GM23338 (cell line): ENCODE measurements at regions not wholly inside any gene's neighbourhood (a gene's known extent, or its start where the extent isn't known, plus 50 kb on each side); places are given as distances from the start of the nearest gene placed in this dataset.

Experiments used
- ATAC-seq: fragments of 200-7000 bp; cut with Tn5 transposase; 3 replicates; pipeline ENCODE4 v1.9.1; 2020
- DNase-seq: peaks from one replicate; pipeline ENCODE4 v3.0.0-alpha.2; 2015; ENCODE audit warnings: low spot score
- H2AFZ ChIP-seq: fragments of 200-600 bp; sonication (generic); 2 replicates; pipeline ENCODE4 v1.8.0; 2016; ENCODE audit warnings: antibody characterized with exemption, mild to moderate bottlenecking, moderate library complexity
- H3F3A ChIP-seq: fragments of 200-600 bp; sonication (generic); replicated peaks from 2 replicates; pipeline ENCODE4 v1.8.0; 2017; ENCODE audit warnings: antibody characterized with exemption, mixed run types, low read depth
- H3K27ac ChIP-seq: fragments of 200-600 bp; sonication (generic); 2 replicates; pipeline ENCODE4 v1.6.1; 2016; ENCODE audit warnings: low read depth
- H3K27me3 ChIP-seq: fragments of 200-600 bp; sonication (generic); 2 replicates; pipeline ENCODE4 v1.8.0; 2016; ENCODE audit warnings: mild to moderate bottlenecking, mixed run types, moderate library complexity; ENCODE audit not compliant: insufficient read depth
- H3K36me3 ChIP-seq: fragments of 200-600 bp; sonication (generic); 2 replicates; pipeline ENCODE4 v1.8.0; 2016; ENCODE audit warnings: mild to moderate bottlenecking; ENCODE audit not compliant: insufficient read depth
- H3K4me1 ChIP-seq: fragments of 200-600 bp; sonication (generic); 2 replicates; pipeline ENCODE4 v1.8.0; 2016; ENCODE audit warnings: mild to moderate bottlenecking, moderate library complexity; ENCODE audit not compliant: insufficient read depth
- H3K4me2 ChIP-seq: fragments of 200-600 bp; sonication (generic); 2 replicates; pipeline ENCODE4 v1.7.1; 2017; ENCODE audit warnings: mixed run types
- H3K4me3 ChIP-seq: fragments of 200-600 bp; sonication (generic); 2 replicates; pipeline ENCODE4 v1.6.1; 2016; ENCODE audit warnings: mixed run types
- H3K79me2 ChIP-seq: fragments of 200-600 bp; sonication (generic); replicated peaks from 2 replicates; pipeline ENCODE4 v1.8.0; 2017; ENCODE audit warnings: mild to moderate bottlenecking; ENCODE audit not compliant: insufficient read depth
- H3K9me2 ChIP-seq: fragments of 200-600 bp; sonication (generic); 2 replicates; pipeline ENCODE4 v1.8.0; 2017; ENCODE audit not compliant: insufficient read depth
- H4K20me1 ChIP-seq: fragments of 200-600 bp; sonication (generic); replicated peaks from 2 replicates; pipeline ENCODE4 v1.8.0; 2017; ENCODE audit warnings: mild to moderate bottlenecking; ENCODE audit not compliant: insufficient read depth
- H3K27ac Mint-ChIP-seq: 2 replicates; pipeline ENCODE4 v1.8.0; 2020; ENCODE audit warnings: inconsistent platforms, mild to moderate bottlenecking, moderate library complexity, mixed read lengths
- H3K27me3 Mint-ChIP-seq: 3 replicates; pipeline ENCODE4 v1.8.0; 2022; ENCODE audit warnings: low read depth, mild to moderate bottlenecking, moderate library complexity, mixed read lengths, inconsistent platforms; ENCODE audit not compliant: insufficient read depth, poor library complexity
- H3K36me3 Mint-ChIP-seq: 3 replicates; pipeline ENCODE4 v1.8.0; 2021; ENCODE audit warnings: low read depth, mild to moderate bottlenecking, inconsistent platforms, moderate library complexity, mixed read lengths
- H3K4me1 Mint-ChIP-seq: 3 replicates; pipeline ENCODE4 v1.8.0; 2020; ENCODE audit warnings: mild to moderate bottlenecking, inconsistent platforms, mixed read lengths
- H3K4me3 Mint-ChIP-seq: 3 replicates; pipeline ENCODE4 v1.8.0; 2021; ENCODE audit warnings: moderate library complexity, mild to moderate bottlenecking, inconsistent platforms, mixed read lengths
- H3K9me3 Mint-ChIP-seq: 3 replicates; pipeline ENCODE4 v1.8.0; 2020; ENCODE audit warnings: moderate library complexity, mild to moderate bottlenecking, inconsistent platforms, mixed read lengths
- ETS1 ChIP-seq: IDR thresholded peaks from 2 replicates; pipeline ENCODE4 v1.6.1; 2016; ENCODE audit warnings: antibody characterized with exemption
- EZH2phosphoT487 ChIP-seq: fragments of 200-600 bp; sonication (generic); IDR thresholded peaks from one replicate; pipeline ENCODE4 v1.8.1; 2018; ENCODE audit warnings: antibody characterized with exemption; ENCODE audit not compliant: unreplicated experiment
- JUNB ChIP-seq: IDR thresholded peaks from one replicate; pipeline ENCODE4 v1.6.1; 2016; ENCODE audit warnings: antibody characterized with exemption; ENCODE audit not compliant: unreplicated experiment
- POLR2AphosphoS5 ChIP-seq: IDR thresholded peaks from 2 replicates; pipeline ENCODE4 v1.6.1; 2016; ENCODE audit warnings: antibody characterized with exemption, low read depth
- REST ChIP-seq: IDR thresholded peaks from one replicate; pipeline ENCODE4 v1.6.1; 2018; ENCODE audit warnings: antibody characterized with exemption; ENCODE audit not compliant: unreplicated experiment
- STAT1 ChIP-seq: IDR thresholded peaks from one replicate; pipeline ENCODE4 v1.6.1; 2016; ENCODE audit warnings: antibody characterized with exemption; ENCODE audit not compliant: unreplicated experiment
- ZNF331 ChIP-seq: fragments of 250-450 bp; sonication (Bioruptor Pico); IDR thresholded peaks from 2 replicates; pipeline ENCODE4 v1.5.0; 2020; ENCODE audit warnings: low read depth, mild to moderate bottlenecking, moderate library complexity
- TF ChIP-seq, protein P1 (sequence below): fragments of 250-450 bp; sonication (Bioruptor Pico); IDR thresholded peaks from 2 replicates; pipeline ENCODE4 v1.5.0; 2020; ENCODE audit warnings: mild to moderate bottlenecking, moderate library complexity

DNA sequence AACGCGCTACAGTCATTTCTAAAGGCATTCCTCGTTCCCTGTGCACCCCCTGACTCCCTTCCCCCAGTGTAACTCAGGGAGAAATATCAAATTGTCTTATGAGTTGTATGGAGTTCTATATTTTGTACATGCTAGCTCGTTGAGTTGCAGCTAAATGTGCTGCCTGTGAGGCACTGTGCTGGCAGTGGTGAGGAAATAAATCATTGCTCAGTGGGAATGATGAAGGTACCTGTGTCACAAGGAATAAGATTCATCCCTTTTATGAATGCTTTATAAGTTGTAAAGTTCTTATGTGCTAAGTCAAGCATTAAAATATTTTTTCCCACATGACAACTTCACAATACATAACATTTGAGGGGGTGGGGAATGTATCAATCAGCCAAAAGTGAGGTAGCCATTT lies 939.6 kb upstream of the CRIM1 start:
- Mint-ChIP-seq H3K4me3 (no peak overlapping the region), H3K27ac (no peak overlapping the region), H3K4me1 (peaks cover 6% of the 10 kb centered on the region), H3K9me3 (peaks cover 5% of the 10 kb centered on the region; the same call in 1 of the 3 replicates), H3K27me3 (no peaks in the 10 kb centered on the region), H3K36me3 (no peaks in the 10 kb centered on the region)
- Histone ChIP-seq H3F3A (no peaks in the 10 kb centered on the region), H3K4me2 (no peak overlapping the region), H3K4me3 (no peak overlapping the region), H2AFZ (peak overlapping the region; percentile 80), H3K79me2 (no peaks in the 10 kb centered on the region), H4K20me1 (no peaks in the 10 kb centered on the region), H3K36me3 (no peaks in the 10 kb centered on the region), H3K27ac (no peak overlapping the region), H3K4me1 (peaks cover 9% of the 10 kb centered on the region), H3K9me2 (no peaks in the 10 kb centered on the region; the same call in none of the 2 replicates), H3K27me3 (no peaks in the 10 kb centered on the region)
- no peak for DNase-seq
- TF ChIP-seq, protein P1, sequence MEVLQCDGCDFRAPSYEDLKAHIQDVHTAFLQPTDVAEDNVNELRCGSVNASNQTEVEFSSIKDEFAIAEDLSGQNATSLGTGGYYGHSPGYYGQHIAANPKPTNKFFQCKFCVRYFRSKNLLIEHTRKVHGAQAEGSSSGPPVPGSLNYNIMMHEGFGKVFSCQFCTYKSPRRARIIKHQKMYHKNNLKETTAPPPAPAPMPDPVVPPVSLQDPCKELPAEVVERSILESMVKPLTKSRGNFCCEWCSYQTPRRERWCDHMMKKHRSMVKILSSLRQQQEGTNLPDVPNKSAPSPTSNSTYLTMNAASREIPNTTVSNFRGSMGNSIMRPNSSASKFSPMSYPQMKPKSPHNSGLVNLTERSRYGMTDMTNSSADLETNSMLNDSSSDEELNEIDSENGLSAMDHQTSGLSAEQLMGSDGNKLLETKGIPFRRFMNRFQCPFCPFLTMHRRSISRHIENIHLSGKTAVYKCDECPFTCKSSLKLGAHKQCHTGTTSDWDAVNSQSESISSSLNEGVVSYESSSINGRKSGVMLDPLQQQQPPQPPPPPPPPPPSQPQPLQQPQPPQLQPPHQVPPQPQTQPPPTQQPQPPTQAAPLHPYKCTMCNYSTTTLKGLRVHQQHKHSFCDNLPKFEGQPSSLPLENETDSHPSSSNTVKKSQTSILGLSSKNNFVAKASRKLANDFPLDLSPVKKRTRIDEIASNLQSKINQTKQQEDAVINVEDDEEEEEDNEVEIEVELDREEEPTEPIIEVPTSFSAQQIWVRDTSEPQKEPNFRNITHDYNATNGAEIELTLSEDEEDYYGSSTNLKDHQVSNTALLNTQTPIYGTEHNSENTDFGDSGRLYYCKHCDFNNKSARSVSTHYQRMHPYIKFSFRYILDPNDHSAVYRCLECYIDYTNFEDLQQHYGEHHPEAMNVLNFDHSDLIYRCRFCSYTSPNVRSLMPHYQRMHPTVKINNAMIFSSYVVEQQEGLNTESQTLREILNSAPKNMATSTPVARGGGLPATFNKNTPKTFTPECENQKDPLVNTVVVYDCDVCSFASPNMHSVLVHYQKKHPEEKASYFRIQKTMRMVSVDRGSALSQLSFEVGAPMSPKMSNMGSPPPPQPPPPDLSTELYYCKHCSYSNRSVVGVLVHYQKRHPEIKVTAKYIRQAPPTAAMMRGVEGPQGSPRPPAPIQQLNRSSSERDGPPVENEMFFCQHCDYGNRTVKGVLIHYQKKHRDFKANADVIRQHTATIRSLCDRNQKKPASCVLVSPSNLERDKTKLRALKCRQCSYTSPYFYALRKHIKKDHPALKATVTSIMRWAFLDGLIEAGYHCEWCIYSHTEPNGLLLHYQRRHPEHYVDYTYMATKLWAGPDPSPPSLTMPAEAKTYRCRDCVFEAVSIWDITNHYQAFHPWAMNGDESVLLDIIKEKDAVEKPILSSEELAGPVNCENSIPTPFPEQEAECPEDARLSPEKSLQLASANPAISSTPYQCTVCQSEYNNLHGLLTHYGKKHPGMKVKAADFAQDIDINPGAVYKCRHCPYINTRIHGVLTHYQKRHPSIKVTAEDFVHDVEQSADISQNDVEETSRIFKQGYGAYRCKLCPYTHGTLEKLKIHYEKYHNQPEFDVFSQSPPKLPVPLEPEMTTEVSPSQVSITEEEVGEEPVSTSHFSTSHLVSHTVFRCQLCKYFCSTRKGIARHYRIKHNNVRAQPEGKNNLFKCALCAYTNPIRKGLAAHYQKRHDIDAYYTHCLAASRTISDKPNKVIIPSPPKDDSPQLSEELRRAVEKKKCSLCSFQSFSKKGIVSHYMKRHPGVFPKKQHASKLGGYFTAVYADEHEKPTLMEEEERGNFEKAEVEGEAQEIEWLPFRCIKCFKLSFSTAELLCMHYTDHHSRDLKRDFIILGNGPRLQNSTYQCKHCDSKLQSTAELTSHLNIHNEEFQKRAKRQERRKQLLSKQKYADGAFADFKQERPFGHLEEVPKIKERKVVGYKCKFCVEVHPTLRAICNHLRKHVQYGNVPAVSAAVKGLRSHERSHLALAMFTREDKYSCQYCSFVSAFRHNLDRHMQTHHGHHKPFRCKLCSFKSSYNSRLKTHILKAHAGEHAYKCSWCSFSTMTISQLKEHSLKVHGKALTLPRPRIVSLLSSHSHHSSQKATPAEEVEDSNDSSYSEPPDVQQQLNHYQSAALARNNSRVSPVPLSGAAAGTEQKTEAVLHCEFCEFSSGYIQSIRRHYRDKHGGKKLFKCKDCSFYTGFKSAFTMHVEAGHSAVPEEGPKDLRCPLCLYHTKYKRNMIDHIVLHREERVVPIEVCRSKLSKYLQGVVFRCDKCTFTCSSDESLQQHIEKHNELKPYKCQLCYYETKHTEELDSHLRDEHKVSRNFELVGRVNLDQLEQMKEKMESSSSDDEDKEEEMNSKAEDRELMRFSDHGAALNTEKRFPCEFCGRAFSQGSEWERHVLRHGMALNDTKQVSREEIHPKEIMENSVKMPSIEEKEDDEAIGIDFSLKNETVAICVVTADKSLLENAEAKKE: no peak
- no peak for TF ChIP-seq ETS1
- no peak for TF ChIP-seq EZH2phosphoT487
- TF ChIP-seq POLR2AphosphoS5: no peak
- no peak for TF ChIP-seq REST
- TF ChIP-seq JUNB: no peak
- TF ChIP-seq ZNF331 (CRISPR knock-in tag): no peak
- TF ChIP-seq STAT1: no peak
- no peak for ATAC-seq
